ENCODE measurements at regions not wholly inside any gene's neighbourhood (a gene's known extent, or its start where the extent isn't known, plus 50 kb on each side); places are given as distances from the start of the nearest gene placed in this dataset.

GRCh38 chr16:73916829-73917594, 379.6 kb upstream of the PSMD7 start:
- no peaks in the 10 kb centered on the region for H3K79me2 ChIP-seq (ENCODE audit: insufficient read depth)
- no peak for DNase-seq
- no peak for TF ChIP-seq TEAD4 (IDR thresholded peaks at IDR 0.05; ENCODE audit: borderline replicate concordance, insufficient read depth)
- no peak for TF ChIP-seq FOSL2 (IDR thresholded peaks at IDR 0.05; ENCODE audit: borderline replicate concordance, low read depth)
- TF ChIP-seq ZBTB33 (IDR thresholded peaks at IDR 0.05; ENCODE audit: borderline replicate concordance, low read depth): no peak
- TF ChIP-seq GABPA (IDR thresholded peaks at IDR 0.05; ENCODE audit: low read depth): no peak
- TF ChIP-seq CHD2 (IDR thresholded peaks at IDR 0.05; ENCODE audit: low read length, partially characterized antibody): no peak
- no peak for TF ChIP-seq POLR2AphosphoS5 (IDR thresholded peaks at IDR 0.05; ENCODE audit: low read depth, low read length)
- no peak for TF ChIP-seq TCF12 (IDR thresholded peaks at IDR 0.05)
- no peak for TF ChIP-seq USF2 (IDR thresholded peaks at IDR 0.05; ENCODE audit: borderline replicate concordance, low read depth, low read length)
- no peak for TF ChIP-seq NRF1 (IDR thresholded peaks at IDR 0.05; ENCODE audit: low read depth, low read length)
- TF ChIP-seq REST (IDR thresholded peaks at IDR 0.05; ENCODE audit: low read depth, low read length): no peak
- TF ChIP-seq, protein P1, sequence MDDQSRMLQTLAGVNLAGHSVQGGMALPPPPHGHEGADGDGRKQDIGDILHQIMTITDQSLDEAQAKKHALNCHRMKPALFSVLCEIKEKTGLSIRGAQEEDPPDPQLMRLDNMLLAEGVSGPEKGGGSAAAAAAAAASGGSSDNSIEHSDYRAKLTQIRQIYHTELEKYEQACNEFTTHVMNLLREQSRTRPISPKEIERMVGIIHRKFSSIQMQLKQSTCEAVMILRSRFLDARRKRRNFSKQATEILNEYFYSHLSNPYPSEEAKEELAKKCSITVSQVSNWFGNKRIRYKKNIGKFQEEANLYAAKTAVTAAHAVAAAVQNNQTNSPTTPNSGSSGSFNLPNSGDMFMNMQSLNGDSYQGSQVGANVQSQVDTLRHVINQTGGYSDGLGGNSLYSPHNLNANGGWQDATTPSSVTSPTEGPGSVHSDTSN (IDR thresholded peaks at IDR 0.05): no peak
- no peak for TF ChIP-seq SIN3A (IDR thresholded peaks at IDR 0.05; ENCODE audit: borderline replicate concordance, low read depth, low read length)
- H3K27ac ChIP-seq (ENCODE audit: low read depth in 2 of 2, low read length in 1 of 2): no peak overlapping the region
- H3K4me2 ChIP-seq: no peak overlapping the region
- H3K4me1 ChIP-seq (ENCODE audit: control insufficient read depth in 1 of 2, insufficient read depth in 2 of 2, low read depth in 1 of 2, low read length in 1 of 2): no peaks in the 10 kb centered on the region
- H3K9me3 ChIP-seq: no peaks in the 10 kb centered on the region
- H3K27me3 ChIP-seq (ENCODE audit: insufficient read depth): no peaks in the 10 kb centered on the region
- no peak overlapping the region for H3K9ac ChIP-seq
- no peaks in the 10 kb centered on the region for H3F3A ChIP-seq (replicated peaks; ENCODE audit: insufficient read depth)
- H4K20me1 ChIP-seq (ENCODE audit: insufficient read depth): no peaks in the 10 kb centered on the region
- ChIA-PET POLR2A (no interaction called here), CTCF (no interaction called here)
- H2AFZ ChIP-seq (ENCODE audit: low read depth): no peak overlapping the region
- H3K36me3 ChIP-seq (replicated peaks in 1 of 2; ENCODE audit: control insufficient read depth in 1 of 2, insufficient read depth in 2 of 2, low read length in 1 of 2): no peaks in the 10 kb centered on the region
- WGBS (ENCODE audit: low lambda C conversion rate): 19% methylated on average over 10 of the region's 10 CpGs
- no peak overlapping the region for H3K4me3 ChIP-seq (ENCODE audit: low read depth in 2 of 2, low read length in 1 of 2)
- no peaks in the 10 kb centered on the region for H3K9me2 ChIP-seq

All from SK-N-SH (cell line).